ENCODE measurements at regions not wholly inside any gene's neighbourhood (a gene's known extent, or its start where the extent isn't known, plus 50 kb on each side); places are given as distances from the start of the nearest gene placed in this dataset.
"Not testable (repeated sequence)": the region's sequence is repeated elsewhere in the genome, so short reads cannot be mapped to it uniquely, and the experiment has no call there.

GRCh38 chr2:7627583-7627982 is 710.4 kb downstream of the RNF144A start:
- Histone ChIP-seq H3K9me3 (ENCODE audit: control insufficient read depth, low read length) (no peaks in the 10 kb centered on the region), H3K4me3 (ENCODE audit: extremely low read depth, insufficient read depth, low read length, poor library complexity, severe bottlenecking) (no peak overlapping the region), H3K36me3 (ENCODE audit: control insufficient read depth, insufficient read depth, low read length) (no peaks in the 10 kb centered on the region), H3K27ac (ENCODE audit: low read depth, low read length, severe bottlenecking) (no peak overlapping the region), H3K4me1 (ENCODE audit: control insufficient read depth, insufficient read depth, low read length, poor library complexity, severe bottlenecking) (peaks cover 5% of the 10 kb centered on the region)
- WGBS, 2 experiments (ENCODE audit: insufficient coverage in 2 of 2) = 89 to 95% methylated on average over 3 of the region's 3 CpGs

GRCh38 chr2:7632420-7632819 is 715.2 kb downstream of the RNF144A start:
- Histone ChIP-seq H3K27ac (ENCODE audit: low read depth, low read length, severe bottlenecking) (no peak overlapping the region), H3K4me3 (ENCODE audit: extremely low read depth, insufficient read depth, low read length, poor library complexity, severe bottlenecking) (no peak overlapping the region), H3K36me3 (ENCODE audit: control insufficient read depth, insufficient read depth, low read length) (no peaks in the 10 kb centered on the region), H3K4me1 (ENCODE audit: control insufficient read depth, insufficient read depth, low read length, poor library complexity, severe bottlenecking) (no peaks in the 10 kb centered on the region), H3K9me3 (ENCODE audit: control insufficient read depth, low read length) (no peaks in the 10 kb centered on the region)
- WGBS, 2 experiments (ENCODE audit: insufficient coverage in 2 of 2) = 92% methylated on average over 2 of the region's 4 CpGs; no CpG with 5 or more reads in 1 of the 2 experiments

DNA sequence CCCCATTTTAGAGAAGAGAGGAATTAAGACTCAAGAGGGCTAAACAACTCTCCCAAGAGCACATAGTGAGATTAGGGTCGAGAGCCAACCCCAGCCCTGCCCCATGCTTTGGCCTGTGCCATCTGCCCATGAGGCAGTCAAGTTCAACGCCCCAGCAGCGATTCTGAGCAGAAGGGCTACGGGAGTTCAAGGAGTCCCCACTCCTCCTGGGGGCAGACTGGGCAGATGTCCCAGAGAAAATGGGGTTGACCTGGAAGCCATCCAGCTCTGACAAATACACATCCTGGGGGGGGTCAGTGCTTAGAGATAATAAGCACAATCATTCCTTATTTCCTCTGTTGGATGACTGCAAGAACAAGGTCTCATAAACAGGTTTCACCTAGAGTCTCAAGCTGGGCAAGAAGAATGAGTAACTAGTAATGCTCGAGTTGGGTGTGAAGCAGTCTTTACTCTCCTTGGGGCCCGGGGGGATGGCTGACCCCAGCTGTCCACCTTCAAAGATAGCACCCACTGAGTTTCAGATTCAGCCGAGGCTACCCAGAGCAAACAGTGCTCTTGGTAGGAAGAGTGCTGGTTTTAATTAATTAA is 716.4 kb downstream of the RNF144A start:
- 92 to 95% methylated on average over 3 to 4 of the region's 7 CpGs for WGBS, 2 experiments (ENCODE audit: insufficient coverage in 2 of 2)
- no peak overlapping the region for H3K27ac ChIP-seq (ENCODE audit: low read depth, low read length, severe bottlenecking)
- no peak overlapping the region for H3K4me3 ChIP-seq (ENCODE audit: extremely low read depth, insufficient read depth, low read length, poor library complexity, severe bottlenecking)
- no peaks in the 10 kb centered on the region for H3K9me3 ChIP-seq (ENCODE audit: control insufficient read depth, low read length)
- no peaks in the 10 kb centered on the region for H3K4me1 ChIP-seq (ENCODE audit: control insufficient read depth, insufficient read depth, low read length, poor library complexity, severe bottlenecking)
- no peaks in the 10 kb centered on the region for H3K36me3 ChIP-seq (ENCODE audit: control insufficient read depth, insufficient read depth, low read length)

DNA sequence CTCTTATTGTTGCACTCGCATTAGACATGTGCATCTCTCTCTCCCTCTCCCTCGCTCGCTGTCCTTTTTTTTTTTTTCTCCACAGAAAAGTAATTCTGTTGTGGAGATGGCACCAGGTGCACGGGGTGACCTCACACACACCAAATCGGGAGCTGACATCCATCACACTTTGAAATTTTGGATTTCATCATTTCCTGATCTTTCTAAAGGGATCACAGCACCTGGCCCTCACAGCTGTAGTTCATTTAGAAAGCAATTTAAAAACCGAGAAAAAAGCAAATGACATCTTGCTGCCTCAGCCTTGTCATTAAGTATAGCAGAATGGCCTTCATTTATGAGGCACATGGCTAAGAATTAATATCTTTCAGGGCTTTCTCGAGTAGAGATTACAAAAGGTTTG is 717.2 kb downstream of the RNF144A start:
- H3K4me3 ChIP-seq (ENCODE audit: extremely low read depth, insufficient read depth, low read length, poor library complexity, severe bottlenecking) = no peak overlapping the region
- no peaks in the 10 kb centered on the region for H3K4me1 ChIP-seq (ENCODE audit: control insufficient read depth, insufficient read depth, low read length, poor library complexity, severe bottlenecking)
- no peaks in the 10 kb centered on the region for H3K9me3 ChIP-seq (ENCODE audit: control insufficient read depth, low read length)
- H3K36me3 ChIP-seq (ENCODE audit: control insufficient read depth, insufficient read depth, low read length) = no peaks in the 10 kb centered on the region
- WGBS, 2 experiments (ENCODE audit: insufficient coverage in 2 of 2) = 94 to 100% methylated on average over 1 to 6 of the region's 7 CpGs
- H3K27ac ChIP-seq (ENCODE audit: low read depth, low read length, severe bottlenecking) = no peak overlapping the region

DNA sequence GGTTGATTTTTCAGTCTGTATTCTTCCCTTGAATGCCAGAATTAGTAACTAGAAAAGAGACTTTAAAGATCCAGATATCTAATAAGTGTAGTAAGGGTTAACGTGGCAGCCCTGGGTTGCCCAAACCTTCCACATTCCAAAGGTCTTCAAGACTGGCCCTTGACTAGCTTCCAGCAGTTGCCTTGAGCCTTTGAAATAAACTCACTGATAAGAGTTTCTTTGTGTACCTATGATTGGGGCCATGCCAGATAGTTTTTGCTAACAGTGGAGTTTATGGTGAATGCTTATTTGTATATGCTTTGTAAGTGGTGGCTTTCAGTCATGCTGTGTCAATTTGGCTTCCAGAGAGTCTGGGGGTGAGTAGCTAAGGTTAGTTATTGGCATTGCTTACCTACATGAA is 722.3 kb downstream of the RNF144A start:
- Histone ChIP-seq H3K4me1 (ENCODE audit: control insufficient read depth, insufficient read depth, low read length, poor library complexity, severe bottlenecking) (no peaks in the 10 kb centered on the region), H3K36me3 (ENCODE audit: control insufficient read depth, insufficient read depth, low read length) (no peaks in the 10 kb centered on the region), H3K27ac (ENCODE audit: low read depth, low read length, severe bottlenecking) (no peak overlapping the region), H3K9me3 (ENCODE audit: control insufficient read depth, low read length) (peaks cover 18% of the 10 kb centered on the region), H3K4me3 (ENCODE audit: extremely low read depth, insufficient read depth, low read length, poor library complexity, severe bottlenecking) (no peak overlapping the region)
- no CpG with 5 or more reads among the region's 1 CpG for WGBS, 2 experiments (ENCODE audit: insufficient coverage in 2 of 2)

DNA sequence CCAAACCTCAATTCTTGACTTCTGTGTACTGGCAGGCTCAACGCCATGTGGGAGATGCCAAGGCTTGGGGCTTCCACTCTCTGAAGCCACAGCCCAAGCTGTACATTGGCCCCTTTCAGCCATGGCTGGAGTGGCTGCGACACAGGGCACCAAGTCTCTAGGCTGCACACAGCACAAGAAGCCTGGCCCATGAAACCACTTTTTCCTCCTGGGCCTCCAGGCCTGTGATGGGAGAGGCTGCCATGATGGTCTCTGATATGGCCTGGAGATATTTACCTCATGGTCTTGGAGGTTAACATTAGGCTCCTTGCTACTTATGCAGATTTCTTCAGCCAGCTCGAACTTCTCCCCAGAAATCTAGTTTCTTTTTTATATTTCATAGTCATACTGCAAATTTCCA is 724.1 kb downstream of the RNF144A start:
- H3K36me3 ChIP-seq (ENCODE audit: control insufficient read depth, insufficient read depth, low read length); H3K4me1 ChIP-seq (ENCODE audit: control insufficient read depth, insufficient read depth, low read length, poor library complexity, severe bottlenecking); H3K27ac ChIP-seq (ENCODE audit: low read depth, low read length, severe bottlenecking); H3K4me3 ChIP-seq (ENCODE audit: extremely low read depth, insufficient read depth, low read length, poor library complexity, severe bottlenecking): not testable (repeated sequence)
- 82 to 93% methylated on average over 2 to 3 of the region's 3 CpGs for WGBS, 2 experiments (ENCODE audit: insufficient coverage in 2 of 2)
- peaks cover 18% of the 10 kb centered on the region for H3K9me3 ChIP-seq (ENCODE audit: control insufficient read depth, low read length)

DNA sequence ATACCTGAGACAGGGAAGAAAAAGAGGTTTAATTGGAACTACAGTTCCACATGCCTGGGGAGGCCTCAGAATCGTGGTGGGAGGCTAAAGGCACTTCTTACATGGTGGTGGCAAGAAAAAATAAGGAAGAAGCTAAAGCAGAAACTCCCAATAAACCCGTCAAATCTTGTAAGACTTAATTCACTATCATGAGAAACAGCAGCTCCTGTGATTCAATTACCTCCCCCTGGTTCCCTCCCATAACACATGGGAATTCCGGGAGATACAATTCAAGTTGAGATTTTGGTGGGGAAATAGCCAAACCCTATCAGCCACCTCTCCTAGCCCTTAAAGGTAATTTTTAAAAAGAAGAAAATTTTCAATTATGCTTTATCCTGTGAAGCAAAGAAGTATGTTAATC is 728.8 kb downstream of the RNF144A start:
- Histone ChIP-seq H3K27ac (ENCODE audit: low read depth, low read length, severe bottlenecking) (no peak overlapping the region), H3K4me3 (ENCODE audit: extremely low read depth, insufficient read depth, low read length, poor library complexity, severe bottlenecking) (no peak overlapping the region), H3K4me1 (ENCODE audit: control insufficient read depth, insufficient read depth, low read length, poor library complexity, severe bottlenecking) (no peaks in the 10 kb centered on the region), H3K36me3 (ENCODE audit: control insufficient read depth, insufficient read depth, low read length) (no peaks in the 10 kb centered on the region), H3K9me3 (ENCODE audit: control insufficient read depth, low read length) (peaks cover 10% of the 10 kb centered on the region)
- WGBS, 2 experiments (ENCODE audit: insufficient coverage in 2 of 2) = 91 to 100% methylated on average over 1 of the region's 3 CpGs

DNA sequence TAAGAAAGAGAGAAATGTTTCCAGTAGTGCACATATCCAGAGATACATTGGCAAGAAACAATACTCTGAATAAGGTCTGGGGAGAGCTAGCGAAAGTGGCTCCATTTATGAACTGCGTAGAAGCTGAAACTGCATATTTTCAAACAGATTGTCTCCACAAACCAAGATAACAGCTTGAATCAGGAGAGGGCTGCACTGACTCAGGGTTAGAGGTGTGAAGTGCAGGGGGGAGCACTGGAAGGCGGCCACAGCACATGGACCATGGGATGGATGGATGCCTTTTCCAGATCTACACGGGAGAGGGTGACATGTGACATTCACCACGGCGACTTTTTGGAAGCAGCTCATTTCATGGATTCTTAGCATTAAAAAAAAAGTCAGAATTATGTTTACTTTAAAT is 729.4 kb downstream of the RNF144A start:
- Histone ChIP-seq H3K27ac (ENCODE audit: low read depth, low read length, severe bottlenecking) (no peak overlapping the region), H3K36me3 (ENCODE audit: control insufficient read depth, insufficient read depth, low read length) (no peaks in the 10 kb centered on the region), H3K4me1 (ENCODE audit: control insufficient read depth, insufficient read depth, low read length, poor library complexity, severe bottlenecking) (no peaks in the 10 kb centered on the region), H3K4me3 (ENCODE audit: extremely low read depth, insufficient read depth, low read length, poor library complexity, severe bottlenecking) (no peak overlapping the region), H3K9me3 (ENCODE audit: control insufficient read depth, low read length) (peaks cover 5% of the 10 kb centered on the region)
- WGBS, 2 experiments (ENCODE audit: insufficient coverage in 2 of 2) = 89 to 90% methylated on average over 2 to 5 of the region's 6 CpGs

DNA sequence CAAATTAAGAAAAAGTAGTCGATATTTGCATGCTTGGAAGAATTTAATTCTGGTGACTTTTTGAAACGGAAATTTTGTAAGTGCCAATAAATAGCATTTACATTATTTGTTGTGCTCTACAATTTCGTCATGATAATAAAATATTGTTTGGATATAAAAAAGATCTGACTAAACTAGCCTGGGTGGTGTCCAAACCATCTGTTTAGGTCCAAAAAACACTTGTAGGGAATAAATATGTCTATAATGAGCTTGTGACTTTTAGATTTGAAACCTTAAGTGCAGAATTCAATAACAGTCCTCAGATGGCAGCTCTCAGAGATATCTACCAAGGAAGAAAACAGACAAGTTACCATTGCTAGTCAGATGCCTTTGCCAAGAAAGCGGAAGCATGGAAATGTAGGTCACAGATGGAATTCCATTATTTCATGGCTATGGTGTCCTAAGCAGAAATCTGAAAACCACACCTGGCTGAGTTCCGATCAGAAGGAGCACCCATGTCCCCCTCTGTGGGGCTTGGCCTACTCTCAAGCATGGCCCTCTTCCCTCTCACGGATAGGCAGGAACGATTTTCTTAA is 731.1 kb downstream of the RNF144A start:
- peaks cover 3% of the 10 kb centered on the region for H3K9me3 ChIP-seq (ENCODE audit: control insufficient read depth, low read length)
- WGBS, 2 experiments (ENCODE audit: insufficient coverage in 2 of 2) = 83 to 93% methylated on average over 4 to 6 of the region's 7 CpGs
- H3K4me3 ChIP-seq (ENCODE audit: extremely low read depth, insufficient read depth, low read length, poor library complexity, severe bottlenecking) = no peak overlapping the region
- H3K4me1 ChIP-seq (ENCODE audit: control insufficient read depth, insufficient read depth, low read length, poor library complexity, severe bottlenecking) = no peaks in the 10 kb centered on the region
- H3K36me3 ChIP-seq (ENCODE audit: control insufficient read depth, insufficient read depth, low read length) = no peaks in the 10 kb centered on the region
- H3K27ac ChIP-seq (ENCODE audit: low read depth, low read length, severe bottlenecking) = no peak overlapping the region

- Histone ChIP-seq H3K4me1 (ENCODE audit: control insufficient read depth, insufficient read depth, low read length, poor library complexity, severe bottlenecking) (no peaks in the 10 kb centered on the region), H3K9me3 (ENCODE audit: control insufficient read depth, low read length) (peaks cover 3% of the 10 kb centered on the region), H3K36me3 (ENCODE audit: control insufficient read depth, insufficient read depth, low read length) (no peaks in the 10 kb centered on the region), H3K27ac (ENCODE audit: low read depth, low read length, severe bottlenecking) (no peak overlapping the region), H3K4me3 (ENCODE audit: extremely low read depth, insufficient read depth, low read length, poor library complexity, severe bottlenecking) (no peak overlapping the region)
- WGBS, 2 experiments (ENCODE audit: insufficient coverage in 2 of 2) = 89 to 93% methylated on average over 3 to 6 of the region's 6 CpGs
Observed at GRCh38 chr2:7649461-7650228, 732.4 kb downstream of the RNF144A start.

GRCh38 chr2:7653617-7654016 is 736.4 kb downstream of the RNF144A start:
- H3K36me3 ChIP-seq (ENCODE audit: control insufficient read depth, insufficient read depth, low read length) = no peaks in the 10 kb centered on the region
- no peak overlapping the region for H3K4me3 ChIP-seq (ENCODE audit: extremely low read depth, insufficient read depth, low read length, poor library complexity, severe bottlenecking)
- no peaks in the 10 kb centered on the region for H3K4me1 ChIP-seq (ENCODE audit: control insufficient read depth, insufficient read depth, low read length, poor library complexity, severe bottlenecking)
- no CpG with 5 or more reads among the region's 2 CpGs for WGBS, 2 experiments (ENCODE audit: insufficient coverage in 2 of 2)
- H3K27ac ChIP-seq (ENCODE audit: low read depth, low read length, severe bottlenecking) = no peak overlapping the region
- peaks cover 3% of the 10 kb centered on the region for H3K9me3 ChIP-seq (ENCODE audit: control insufficient read depth, low read length)

Data from mesodermal cell (in vitro differentiated cells).